ENCODE measurements at regions not wholly inside any gene's neighbourhood (a gene's known extent, or its start where the extent isn't known, plus 50 kb on each side); places are given as distances from the start of the nearest gene placed in this dataset.

- no peak overlapping the region for H3K27ac Mint-ChIP-seq (ENCODE audit: unreplicated experiment)
- no peak for TF ChIP-seq CTCF (IDR thresholded peaks at IDR 0.05)
- H3K4me3 Mint-ChIP-seq (ENCODE audit: unreplicated experiment): no peak overlapping the region
- peaks cover 22% of the 10 kb centered on the region for H3K27me3 Mint-ChIP-seq (ENCODE audit: unreplicated experiment)
- peaks cover 15% of the 10 kb centered on the region for H3K4me1 Mint-ChIP-seq (ENCODE audit: unreplicated experiment)
- H3K9me3 Mint-ChIP-seq (ENCODE audit: unreplicated experiment): peaks cover 4% of the 10 kb centered on the region
- no peak for DNase-seq (ENCODE audit: extremely low spot score, unreplicated experiment)
- H3K36me3 Mint-ChIP-seq (ENCODE audit: unreplicated experiment): no peaks in the 10 kb centered on the region
Measured at GRCh38 chr9:108618906-108619550, 236.8 kb downstream of the ACTL7B start.

- Mint-ChIP-seq H3K9me3 (ENCODE audit: unreplicated experiment) (no peaks in the 10 kb centered on the region), H3K27ac (ENCODE audit: unreplicated experiment) (no peak overlapping the region), H3K4me1 (ENCODE audit: unreplicated experiment) (peaks cover 15% of the 10 kb centered on the region), H3K27me3 (ENCODE audit: unreplicated experiment) (peaks cover 24% of the 10 kb centered on the region), H3K36me3 (ENCODE audit: unreplicated experiment) (no peaks in the 10 kb centered on the region), H3K4me3 (ENCODE audit: unreplicated experiment) (no peak overlapping the region)
- DNase-seq (ENCODE audit: extremely low spot score, unreplicated experiment): no peak
- no peak for TF ChIP-seq CTCF (IDR thresholded peaks at IDR 0.05)
Measured at GRCh38 chr9:108617676-108618075, 238.1 kb downstream of the ACTL7B start.

DNA sequence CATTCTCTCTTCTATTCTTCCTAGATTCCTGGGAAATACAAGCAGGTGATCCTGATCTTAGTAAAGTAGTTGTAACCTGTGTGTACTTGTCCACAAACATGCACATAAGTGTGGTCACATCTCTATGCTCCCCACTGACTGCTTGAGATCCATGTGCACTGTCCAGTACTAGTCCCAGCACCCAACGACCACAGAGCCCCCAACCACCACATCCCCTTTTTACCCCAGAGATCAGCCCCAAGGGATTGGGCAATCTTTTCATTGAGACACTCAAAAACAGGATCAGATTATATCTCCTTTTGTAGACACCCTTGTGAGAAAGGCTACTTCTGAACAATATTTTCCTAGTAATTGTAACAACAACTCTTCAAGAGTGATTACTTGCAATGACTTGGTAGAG, 240.6 kb downstream of the ACTL7B start:
- no peak for TF ChIP-seq CTCF (IDR thresholded peaks at IDR 0.05)
- no peak for DNase-seq (ENCODE audit: extremely low spot score, unreplicated experiment)
- H3K27me3 Mint-ChIP-seq (ENCODE audit: unreplicated experiment): peaks cover 29% of the 10 kb centered on the region
- H3K27ac Mint-ChIP-seq (ENCODE audit: unreplicated experiment): no peak overlapping the region
- H3K4me3 Mint-ChIP-seq (ENCODE audit: unreplicated experiment): no peak overlapping the region
- no peaks in the 10 kb centered on the region for H3K9me3 Mint-ChIP-seq (ENCODE audit: unreplicated experiment)
- peaks cover 2% of the 10 kb centered on the region for H3K4me1 Mint-ChIP-seq (ENCODE audit: unreplicated experiment)
- no peaks in the 10 kb centered on the region for H3K36me3 Mint-ChIP-seq (ENCODE audit: unreplicated experiment)

DNA sequence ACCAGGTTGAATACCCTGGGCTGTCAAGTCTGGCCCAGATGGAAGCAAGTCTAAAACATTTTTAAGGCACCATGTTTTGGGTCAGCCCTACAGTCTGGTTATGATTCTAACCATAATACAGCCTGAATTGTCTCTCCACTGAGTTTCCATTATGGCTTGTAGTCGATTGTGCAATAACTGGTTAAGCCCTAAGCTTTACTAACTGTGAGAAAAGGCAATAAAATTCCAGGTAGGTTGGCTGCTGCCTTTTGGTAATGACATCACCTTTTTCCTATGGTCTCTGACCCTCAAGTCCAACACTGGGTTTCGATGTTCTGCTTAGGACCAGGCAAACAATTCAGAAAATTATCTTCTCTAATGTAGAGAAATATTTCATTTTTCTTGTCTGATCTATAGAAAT, 243.3 kb downstream of the ACTL7B start:
- H3K27me3 Mint-ChIP-seq (ENCODE audit: unreplicated experiment): peaks cover 32% of the 10 kb centered on the region
- H3K36me3 Mint-ChIP-seq (ENCODE audit: unreplicated experiment): no peaks in the 10 kb centered on the region
- no peak overlapping the region for H3K4me3 Mint-ChIP-seq (ENCODE audit: unreplicated experiment)
- H3K27ac Mint-ChIP-seq (ENCODE audit: unreplicated experiment): no peak overlapping the region
- H3K9me3 Mint-ChIP-seq (ENCODE audit: unreplicated experiment): no peaks in the 10 kb centered on the region
- H3K4me1 Mint-ChIP-seq (ENCODE audit: unreplicated experiment): peaks cover 12% of the 10 kb centered on the region
- no peak for TF ChIP-seq CTCF (IDR thresholded peaks at IDR 0.05)
- no peak for DNase-seq (ENCODE audit: extremely low spot score, unreplicated experiment)

DNA sequence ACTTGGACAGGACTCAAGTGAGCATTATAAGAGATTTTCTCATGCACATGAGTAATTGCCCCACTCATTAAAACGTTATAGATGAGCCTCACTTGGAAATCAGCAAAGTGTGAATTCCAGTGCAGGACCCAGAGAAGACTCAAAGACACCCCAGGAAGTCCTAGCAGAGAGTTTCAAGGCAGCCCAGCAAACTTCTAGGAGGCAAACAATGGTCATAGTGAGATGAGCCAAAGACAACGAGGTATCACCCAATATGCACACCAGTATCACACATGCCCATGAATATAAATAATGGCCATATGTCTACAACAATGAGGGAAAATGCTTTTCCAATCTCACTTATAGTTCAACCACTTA, 245.9 kb downstream of the ACTL7B start:
- no peak for DNase-seq (ENCODE audit: extremely low spot score, unreplicated experiment)
- no peak overlapping the region for H3K4me3 Mint-ChIP-seq (ENCODE audit: unreplicated experiment)
- peaks cover 21% of the 10 kb centered on the region for H3K27me3 Mint-ChIP-seq (ENCODE audit: unreplicated experiment)
- H3K9me3 Mint-ChIP-seq (ENCODE audit: unreplicated experiment): no peaks in the 10 kb centered on the region
- no peaks in the 10 kb centered on the region for H3K36me3 Mint-ChIP-seq (ENCODE audit: unreplicated experiment)
- no peak overlapping the region for H3K27ac Mint-ChIP-seq (ENCODE audit: unreplicated experiment)
- TF ChIP-seq CTCF (IDR thresholded peaks at IDR 0.05): no peak
- H3K4me1 Mint-ChIP-seq (ENCODE audit: unreplicated experiment): peaks cover 12% of the 10 kb centered on the region

Data from osteocyte (in vitro differentiated cells).